GM10248 (cell line): ENCODE measurements at regions not wholly inside any gene's neighbourhood (a gene's known extent, or its start where the extent isn't known, plus 50 kb on each side); places are given as distances from the start of the nearest gene placed in this dataset.

Source experiments
- CTCF ChIA-PET: fragments of 300-600 bp; sonication (Branson Sonifier 250); formaldehyde crosslinking; extraction: SDS; loops from one replicate; lab custom pipeline; 2021; ENCODE audit warnings: antibody characterized with exemption; lab: Yijun Ruan, JAX
- POLR2A ChIA-PET: fragments of 350-650 bp; sonication (Branson Sonifier 250); formaldehyde crosslinking; extraction: SDS; loops from one replicate; lab custom pipeline; 2020; ENCODE audit warnings: antibody characterized with exemption; lab: Yijun Ruan, JAX
- DNase-seq: peaks from one replicate; pipeline ENCODE4 v3.0.0; 2012; ENCODE audit errors: extremely low spot score
- TF ChIP-seq, protein P1 (sequence below): IDR thresholded peaks from 2 replicates; pipeline ENCODE4 v1.5.1; 2012; ENCODE audit warnings: mild to moderate bottlenecking, low read depth; ENCODE audit errors: extremely low read depth, missing control alignments, control extremely low read depth

DNA sequence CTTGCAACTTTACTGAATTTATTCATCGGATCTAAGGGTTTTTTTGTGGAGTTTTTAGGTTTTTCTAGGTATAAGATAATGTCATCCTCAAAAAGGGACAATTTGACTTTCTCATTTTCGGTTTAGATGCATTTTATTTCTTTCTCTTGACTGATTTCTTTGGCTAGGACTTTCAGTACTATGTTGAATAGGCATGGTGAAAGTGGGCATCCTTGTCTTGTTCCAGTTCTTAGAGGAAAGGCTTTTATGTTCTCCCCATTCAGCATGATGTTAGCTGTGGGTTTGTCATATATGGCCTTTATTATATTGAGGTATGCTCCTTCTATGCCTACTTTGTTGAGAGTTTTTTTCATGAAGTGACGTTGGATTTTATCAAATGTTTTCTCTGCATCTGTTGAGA lies 106.7 kb downstream of the FAM43A start:
- no peak for DNase-seq
- TF ChIP-seq, protein P1, sequence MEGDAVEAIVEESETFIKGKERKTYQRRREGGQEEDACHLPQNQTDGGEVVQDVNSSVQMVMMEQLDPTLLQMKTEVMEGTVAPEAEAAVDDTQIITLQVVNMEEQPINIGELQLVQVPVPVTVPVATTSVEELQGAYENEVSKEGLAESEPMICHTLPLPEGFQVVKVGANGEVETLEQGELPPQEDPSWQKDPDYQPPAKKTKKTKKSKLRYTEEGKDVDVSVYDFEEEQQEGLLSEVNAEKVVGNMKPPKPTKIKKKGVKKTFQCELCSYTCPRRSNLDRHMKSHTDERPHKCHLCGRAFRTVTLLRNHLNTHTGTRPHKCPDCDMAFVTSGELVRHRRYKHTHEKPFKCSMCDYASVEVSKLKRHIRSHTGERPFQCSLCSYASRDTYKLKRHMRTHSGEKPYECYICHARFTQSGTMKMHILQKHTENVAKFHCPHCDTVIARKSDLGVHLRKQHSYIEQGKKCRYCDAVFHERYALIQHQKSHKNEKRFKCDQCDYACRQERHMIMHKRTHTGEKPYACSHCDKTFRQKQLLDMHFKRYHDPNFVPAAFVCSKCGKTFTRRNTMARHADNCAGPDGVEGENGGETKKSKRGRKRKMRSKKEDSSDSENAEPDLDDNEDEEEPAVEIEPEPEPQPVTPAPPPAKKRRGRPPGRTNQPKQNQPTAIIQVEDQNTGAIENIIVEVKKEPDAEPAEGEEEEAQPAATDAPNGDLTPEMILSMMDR: no peak
- ChIA-PET POLR2A (no interaction called here), CTCF (no interaction called here)

DNA sequence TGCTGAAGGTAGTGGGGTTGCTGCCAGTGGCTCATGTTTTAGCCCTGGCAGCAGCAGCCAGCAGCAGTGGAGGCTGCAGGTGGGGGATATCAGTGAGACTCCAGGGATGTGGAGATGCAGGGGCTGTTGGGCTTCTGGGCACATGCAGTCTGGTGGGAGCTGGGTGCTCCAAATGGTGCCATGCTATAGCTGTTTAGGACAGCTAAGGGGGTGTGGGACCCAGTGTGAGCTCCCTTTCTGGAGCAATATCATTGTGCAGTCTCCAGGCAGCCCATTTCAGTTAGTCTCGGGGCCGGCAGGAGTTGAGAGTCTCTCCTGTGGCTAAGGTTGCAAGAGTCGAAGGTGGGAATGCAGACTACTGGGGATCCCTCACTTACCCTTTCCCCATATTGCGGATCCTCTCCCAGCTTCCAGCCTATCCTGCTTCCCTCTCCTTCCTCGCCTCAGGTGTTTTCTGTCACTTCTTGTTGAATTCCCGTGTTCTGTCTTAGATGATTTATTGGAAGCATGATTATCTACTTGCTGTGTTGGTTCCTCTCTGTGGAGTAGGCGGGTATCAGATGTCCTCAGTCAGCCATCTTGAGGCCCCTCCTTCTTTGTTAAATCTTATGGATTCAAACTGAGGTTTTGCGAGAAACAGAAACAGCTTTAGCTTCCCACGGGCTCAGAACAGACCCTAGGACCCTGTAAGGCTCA lies 112.0 kb downstream of the FAM43A start:
- DNase-seq: no peak
- CTCF ChIA-PET: interaction anchor here (1.3 kb wide), 1 partner anchor 9 kb away, joined by 3 read pairs; no protein-coding TSS in a partner anchor
- TF ChIP-seq, protein P1: no peak
- POLR2A ChIA-PET: no interaction called here

DNA sequence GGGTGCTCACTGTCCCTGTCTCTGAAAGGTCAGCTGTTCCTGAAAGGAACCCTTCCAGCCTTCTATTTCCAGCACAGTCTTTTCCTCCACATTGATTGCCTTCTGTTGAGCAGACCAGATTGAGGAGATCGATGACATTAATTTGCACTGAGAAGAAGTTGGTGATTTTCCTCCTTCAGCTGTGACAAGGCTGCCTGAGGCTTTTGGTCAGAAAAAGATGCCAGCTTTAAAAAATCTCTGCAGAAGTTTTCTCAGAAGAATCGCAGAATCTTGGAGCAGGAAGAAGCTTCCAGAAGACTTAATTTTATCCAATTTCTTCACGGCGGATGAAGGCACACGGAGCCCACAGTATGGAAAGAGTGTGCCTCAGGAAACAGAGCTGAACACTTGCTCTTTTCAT lies 112.8 kb downstream of the FAM43A start:
- TF ChIP-seq, protein P1: no peak
- CTCF ChIA-PET: interaction anchor here (1.3 to 1.5 kb wide), 2 partner anchors 9 to 38 kb away, joined by 3 to 4 read pairs; no protein-coding TSS in a partner anchor
- POLR2A ChIA-PET: no interaction called here
- no peak for DNase-seq

DNA sequence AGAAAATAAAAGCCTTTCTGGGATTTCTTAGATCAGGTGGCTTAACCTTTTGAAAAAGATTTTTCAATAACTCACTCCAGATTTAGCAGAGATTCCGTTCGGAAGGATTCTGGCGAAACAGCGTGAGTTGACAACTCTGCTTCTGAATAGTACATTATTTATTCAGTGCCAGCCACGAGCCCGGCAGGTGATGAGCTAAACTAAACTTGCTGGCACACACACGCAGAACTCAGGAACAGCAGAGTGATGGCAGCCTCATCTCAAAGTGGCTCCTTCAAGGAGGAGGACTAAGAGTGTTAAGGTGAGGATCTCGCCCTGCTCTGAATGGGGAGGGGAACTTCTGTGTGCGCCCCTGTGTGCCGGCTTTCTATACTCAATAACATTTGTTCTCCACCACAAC lies 114.3 kb downstream of the FAM43A start:
- TF ChIP-seq, protein P1: no peak
- CTCF ChIA-PET: interaction anchor here (1.5 kb wide), 1 partner anchor 36 kb away, joined by 4 read pairs; no protein-coding TSS in a partner anchor
- no peak for DNase-seq
- POLR2A ChIA-PET: no interaction called here

DNA sequence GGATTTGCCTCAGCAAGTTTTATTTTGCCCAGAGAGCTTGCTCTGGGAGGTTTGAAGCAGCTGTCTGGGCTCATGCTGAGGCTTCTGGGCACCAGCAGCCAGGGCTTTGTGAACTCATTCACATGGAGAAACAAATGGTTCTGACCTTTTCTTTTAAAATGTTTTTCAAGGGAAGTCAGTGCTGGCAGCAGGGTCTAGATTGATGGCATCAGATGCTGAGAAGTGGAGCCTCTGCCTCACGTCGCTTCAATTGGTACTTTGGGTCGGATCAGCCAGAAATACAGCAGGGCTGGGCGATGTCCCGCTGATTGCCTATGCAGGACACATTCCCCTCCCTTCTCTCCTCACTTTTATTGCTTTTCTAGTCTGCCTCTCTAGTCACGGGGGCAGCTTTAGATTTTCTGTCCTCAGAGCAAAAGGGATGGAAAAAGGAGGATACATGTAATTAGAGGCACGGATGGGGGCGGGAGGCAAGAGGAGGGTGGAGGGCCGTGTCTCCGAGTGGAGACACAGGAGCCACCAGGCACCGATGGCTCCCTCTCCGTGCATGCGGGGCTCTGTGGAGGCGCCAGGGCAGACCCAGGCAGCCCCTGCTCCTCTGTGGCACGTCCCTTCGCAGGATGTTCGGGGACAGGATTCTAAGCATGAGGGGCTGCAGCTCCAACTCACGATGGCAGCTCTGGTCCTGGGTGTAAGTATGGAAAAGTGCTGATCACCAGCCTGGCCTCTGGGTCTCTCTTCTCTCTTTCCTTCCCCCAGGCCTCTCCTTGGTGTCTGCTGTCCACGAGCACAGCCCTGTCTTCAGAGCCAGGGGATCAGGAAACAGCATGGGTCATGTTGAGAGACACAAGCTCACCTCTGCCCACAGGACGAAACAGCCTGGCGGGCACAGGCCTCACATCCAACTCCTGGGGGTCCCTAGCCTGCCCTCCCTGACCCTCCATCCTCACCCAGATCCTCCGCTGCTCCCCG lies 116.1 kb downstream of the FAM43A start:
- CTCF ChIA-PET: no interaction called here
- DNase-seq: no peak
- TF ChIP-seq, protein P1: no peak
- POLR2A ChIA-PET: no interaction called here

DNA sequence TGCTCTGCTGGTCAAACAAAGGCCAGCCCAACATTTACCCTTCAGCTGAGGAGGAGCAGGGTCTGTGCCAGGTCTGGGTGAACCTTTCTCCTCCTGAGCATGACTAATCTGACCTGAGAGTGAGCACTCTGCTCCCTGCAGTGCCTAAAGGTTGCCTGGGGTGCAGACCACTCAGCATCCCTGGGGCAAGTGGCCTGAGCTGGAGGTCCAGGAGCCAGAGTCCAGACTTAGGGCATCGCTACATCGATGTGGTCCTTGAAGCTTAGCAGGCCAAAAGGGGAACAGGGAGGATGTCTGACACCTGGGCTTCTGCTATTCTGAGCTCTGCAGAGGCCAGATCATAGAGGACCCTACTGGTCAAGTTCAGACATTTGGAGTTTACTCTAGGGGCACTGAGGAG lies 119.1 kb downstream of the FAM43A start:
- DNase-seq: no peak
- POLR2A ChIA-PET: no interaction called here
- TF ChIP-seq, protein P1: no peak
- CTCF ChIA-PET: interaction anchor here (1.0 to 2.1 kb wide), 4 partner anchors 9 to 27 kb away, joined by 3 to 8 read pairs (median 4); no protein-coding TSS in a partner anchor
